Fibroblast of lung (primary cell): ENCODE measurements at regions not wholly inside any gene's neighbourhood (a gene's known extent, or its start where the extent isn't known, plus 50 kb on each side); places are given as distances from the start of the nearest gene placed in this dataset.

Experiments used
- DNase-seq, 2 donors: peaks; one replicate each; pipeline versions ENCODE4 v3.0.0 to v3.0.0-alpha.2; 2010; ENCODE audit warnings: low read depth in 2 of 2
- H2AFZ ChIP-seq: 2 replicates; pipeline ENCODE4 v1.5.1; 2012; ENCODE audit warnings: low read length, control low read depth, inconsistent platforms
- H3K27ac ChIP-seq: 2 replicates; pipeline ENCODE4 v1.5.1; 2011; ENCODE audit warnings: low read length, control low read depth; ENCODE audit not compliant: insufficient read depth
- H3K27me3 ChIP-seq: 2 replicates; pipeline ENCODE4 v1.5.1; 2011; ENCODE audit warnings: mild to moderate bottlenecking, low read length; ENCODE audit not compliant: control insufficient read depth, insufficient read depth
- H3K36me3 ChIP-seq: 2 replicates; pipeline ENCODE4 v1.5.1; 2011; ENCODE audit warnings: low read length; ENCODE audit not compliant: control insufficient read depth, insufficient read depth
- H3K4me1 ChIP-seq: 2 replicates; pipeline ENCODE4 v1.5.1; 2011; ENCODE audit warnings: low read length; ENCODE audit not compliant: control insufficient read depth, insufficient read depth; ENCODE audit errors: extremely low read depth
- H3K4me2 ChIP-seq: 2 replicates; pipeline ENCODE4 v1.5.1; 2011; ENCODE audit warnings: low read length, control low read depth; ENCODE audit not compliant: insufficient read depth; ENCODE audit errors: extremely low read depth
- H3K4me3 ChIP-seq, 4 experiments: fragments of 200-600 bp in 1 of 4; sonication (generic) in 1 of 4; replicated peaks in 1 of 4; 2 replicates each; pipeline ENCODE4 v1.5.1; 2011 to 2016; ENCODE audit warnings: low read length in 4 of 4, low read depth in 3 of 4, mild to moderate bottlenecking in 3 of 4, control low read depth in 2 of 4, inconsistent platforms in 1 of 4, mixed read lengths in 1 of 4; ENCODE audit not compliant: insufficient read depth in 1 of 4; ENCODE audit errors: control extremely low read depth in 1 of 4
- H3K79me2 ChIP-seq: 2 replicates; pipeline ENCODE4 v1.5.1; 2012; ENCODE audit warnings: mild to moderate bottlenecking, low read length, inconsistent platforms; ENCODE audit not compliant: control insufficient read depth, insufficient read depth
- H3K9ac ChIP-seq: 2 replicates; pipeline ENCODE4 v1.5.1; 2011; ENCODE audit warnings: mild to moderate bottlenecking, low read length, control low read depth; ENCODE audit not compliant: insufficient read depth
- H3K9me3 ChIP-seq: 2 replicates; pipeline ENCODE4 v1.5.1; 2012; ENCODE audit warnings: low read depth, low read length; ENCODE audit not compliant: control insufficient read depth, insufficient read depth
- H4K20me1 ChIP-seq: 2 replicates; pipeline ENCODE4 v1.5.1; 2011; ENCODE audit warnings: low read length; ENCODE audit not compliant: control insufficient read depth, insufficient read depth; ENCODE audit errors: extremely low read depth
- EZH2 ChIP-seq: IDR thresholded peaks from 2 replicates; pipeline ENCODE4 v1.5.1; 2012; ENCODE audit warnings: low read length, control low read depth, mild to moderate bottlenecking; ENCODE audit errors: missing control alignments
- TF ChIP-seq, protein P1 (sequence below), 2 donors: IDR thresholded peaks in 1 of 2; conservative IDR thresholded peaks in 1 of 2; 1 replicate in 1 of 2; 2 replicates in 1 of 2; pipeline ENCODE4 v1.5.1; 2011 to 2012; ENCODE audit warnings: low read length in 2 of 2, control low read depth in 1 of 2, inconsistent platforms in 1 of 2, low read depth in 1 of 2, mild to moderate bottlenecking in 1 of 2

DNA sequence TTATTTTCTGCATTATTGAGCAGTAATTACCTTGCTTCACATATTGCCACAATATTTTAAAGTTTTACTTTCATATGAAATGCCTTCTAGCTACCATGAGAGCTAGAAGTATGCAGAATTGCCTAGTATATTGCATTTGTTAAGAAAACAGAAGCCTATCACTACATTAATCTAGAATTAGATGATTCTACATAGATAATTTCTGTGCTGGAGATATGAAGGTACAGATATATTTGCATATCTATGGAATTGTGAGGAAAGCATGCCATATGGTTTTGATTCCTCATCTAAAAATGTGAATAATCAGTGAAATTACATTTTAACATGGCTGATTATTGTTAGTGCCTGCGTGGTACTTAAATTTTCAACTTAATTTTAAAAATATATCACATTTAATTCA is 1418.3 kb downstream of the NCAM2 start:
- no peak overlapping the region for H3K9ac ChIP-seq
- no peaks in the 10 kb centered on the region for H3K4me1 ChIP-seq
- no peaks in the 10 kb centered on the region for H3K9me3 ChIP-seq
- H3K4me3 ChIP-seq = no peak overlapping the region
- H2AFZ ChIP-seq = no peak overlapping the region
- H3K27ac ChIP-seq = no peak overlapping the region
- TF ChIP-seq, protein P1, sequence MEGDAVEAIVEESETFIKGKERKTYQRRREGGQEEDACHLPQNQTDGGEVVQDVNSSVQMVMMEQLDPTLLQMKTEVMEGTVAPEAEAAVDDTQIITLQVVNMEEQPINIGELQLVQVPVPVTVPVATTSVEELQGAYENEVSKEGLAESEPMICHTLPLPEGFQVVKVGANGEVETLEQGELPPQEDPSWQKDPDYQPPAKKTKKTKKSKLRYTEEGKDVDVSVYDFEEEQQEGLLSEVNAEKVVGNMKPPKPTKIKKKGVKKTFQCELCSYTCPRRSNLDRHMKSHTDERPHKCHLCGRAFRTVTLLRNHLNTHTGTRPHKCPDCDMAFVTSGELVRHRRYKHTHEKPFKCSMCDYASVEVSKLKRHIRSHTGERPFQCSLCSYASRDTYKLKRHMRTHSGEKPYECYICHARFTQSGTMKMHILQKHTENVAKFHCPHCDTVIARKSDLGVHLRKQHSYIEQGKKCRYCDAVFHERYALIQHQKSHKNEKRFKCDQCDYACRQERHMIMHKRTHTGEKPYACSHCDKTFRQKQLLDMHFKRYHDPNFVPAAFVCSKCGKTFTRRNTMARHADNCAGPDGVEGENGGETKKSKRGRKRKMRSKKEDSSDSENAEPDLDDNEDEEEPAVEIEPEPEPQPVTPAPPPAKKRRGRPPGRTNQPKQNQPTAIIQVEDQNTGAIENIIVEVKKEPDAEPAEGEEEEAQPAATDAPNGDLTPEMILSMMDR (conservative IDR thresholded peaks at IDR 0.05 in 1 of 2, IDR thresholded peaks at IDR 0.05 in 1 of 2; ENCODE audit: low read depth in 1 of 2, low read length in 2 of 2) = no peak
- TF ChIP-seq EZH2 = no peak
- no peaks in the 10 kb centered on the region for H3K27me3 ChIP-seq
- no peaks in the 10 kb centered on the region for H3K36me3 ChIP-seq
- H3K4me2 ChIP-seq = no peak overlapping the region
- no peaks in the 10 kb centered on the region for H4K20me1 ChIP-seq
- no peak for DNase-seq
- no peaks in the 10 kb centered on the region for H3K79me2 ChIP-seq

DNA sequence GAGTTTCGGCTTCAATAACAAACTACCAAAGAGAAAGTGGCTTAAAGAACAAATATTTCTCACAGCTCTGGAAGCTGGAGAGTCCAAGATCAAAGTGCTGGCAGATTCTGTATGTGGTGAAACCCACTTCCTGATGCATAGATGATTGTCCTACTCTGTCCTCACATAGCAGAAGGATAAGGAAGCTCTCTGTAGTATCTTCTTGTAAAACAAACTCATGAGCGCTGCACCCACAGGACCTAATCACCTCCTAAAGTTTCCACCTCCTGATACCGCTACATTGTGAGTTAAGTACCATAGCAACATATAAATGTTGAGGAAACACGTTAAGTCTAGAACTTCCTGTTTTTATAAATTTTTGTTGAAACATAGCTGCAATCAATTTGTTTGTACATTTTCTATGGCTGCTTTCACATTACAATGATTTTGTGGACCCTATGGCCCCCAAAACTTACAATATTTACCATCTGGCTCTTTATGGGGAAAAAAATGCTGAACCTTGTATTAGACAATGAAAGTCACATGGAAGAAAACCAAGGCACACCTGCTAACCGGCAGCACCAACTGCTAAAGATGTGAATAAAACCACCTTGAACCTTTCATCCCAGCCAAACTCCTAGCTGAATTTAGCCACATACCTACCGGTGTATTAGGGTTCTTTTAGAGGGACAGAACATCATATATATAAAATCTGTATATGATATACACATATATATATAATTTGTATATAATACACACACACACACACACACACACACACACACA is 1423.4 kb downstream of the NCAM2 start:
- Histone ChIP-seq H3K27me3 (no peaks in the 10 kb centered on the region), H3K27ac (no peak overlapping the region), H3K9me3 (no peaks in the 10 kb centered on the region), H3K4me3 (no peak overlapping the region), H3K79me2 (no peaks in the 10 kb centered on the region), H3K4me1 (no peaks in the 10 kb centered on the region), H3K4me2 (no peak overlapping the region), H4K20me1 (no peaks in the 10 kb centered on the region), H3K36me3 (no peaks in the 10 kb centered on the region), H2AFZ (no peak overlapping the region), H3K9ac (no peak overlapping the region)
- TF ChIP-seq EZH2 = no peak
- TF ChIP-seq, protein P1 (conservative IDR thresholded peaks at IDR 0.05 in 1 of 2, IDR thresholded peaks at IDR 0.05 in 1 of 2; ENCODE audit: low read depth in 1 of 2, low read length in 2 of 2) = no peak
- no peak for DNase-seq

DNA sequence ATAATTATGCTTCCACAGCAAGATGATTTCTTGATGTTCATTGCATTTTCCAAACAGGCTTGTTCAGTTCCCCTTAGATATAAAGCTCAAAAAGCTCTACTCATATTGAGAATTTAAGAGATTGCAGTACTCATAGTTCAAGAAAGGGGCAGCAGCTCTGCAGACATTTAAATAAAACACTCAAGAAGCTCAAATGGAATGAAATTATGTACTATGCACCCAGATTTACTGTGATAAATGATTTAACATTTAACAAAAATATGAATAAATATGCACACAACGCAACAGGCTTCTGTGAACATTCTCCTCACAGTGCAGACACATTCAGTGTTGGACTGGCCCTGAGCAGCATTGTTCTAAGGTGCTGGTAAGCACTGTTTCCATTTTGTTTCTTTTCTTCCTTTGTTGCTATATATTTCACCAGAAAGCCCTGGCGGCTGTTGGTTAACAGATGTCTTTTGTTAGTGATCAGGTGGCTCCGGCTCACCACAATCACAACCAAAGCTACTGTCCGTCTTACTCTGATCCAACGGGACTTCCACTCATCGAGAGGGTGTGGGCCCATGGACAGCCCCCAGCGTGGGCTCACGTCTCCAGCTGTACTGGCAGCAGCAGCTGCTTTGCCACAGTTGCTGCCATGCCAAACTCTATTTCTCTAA is 1440.3 kb downstream of the NCAM2 start:
- no peak for DNase-seq
- Histone ChIP-seq H3K4me3 (no peak overlapping the region), H3K4me1 (no peaks in the 10 kb centered on the region), H3K4me2 (no peak overlapping the region), H2AFZ (no peak overlapping the region), H3K9ac (no peak overlapping the region), H3K27me3 (no peaks in the 10 kb centered on the region), H3K9me3 (no peaks in the 10 kb centered on the region), H4K20me1 (no peaks in the 10 kb centered on the region), H3K27ac (no peak overlapping the region), H3K36me3 (no peaks in the 10 kb centered on the region), H3K79me2 (no peaks in the 10 kb centered on the region)
- no peak for TF ChIP-seq EZH2
